HG02840 (cell line): ENCODE measurements at regions not wholly inside any gene's neighbourhood (a gene's known extent, or its start where the extent isn't known, plus 50 kb on each side); places are given as distances from the start of the nearest gene placed in this dataset.
"Not testable (repeated sequence)": the region's sequence is repeated elsewhere in the genome, so short reads cannot be mapped to it uniquely, and the experiment has no call there.

Experiments used
- ATAC-seq: cut with Tn5 transposase; IDR thresholded peaks from one replicate; pipeline ENCODE4 v1.9.1; 2021; ENCODE audit warnings: mild to moderate bottlenecking, moderate library complexity, moderate number of reproducible peaks; ENCODE audit not compliant: unreplicated experiment, low FRiP score

DNA sequence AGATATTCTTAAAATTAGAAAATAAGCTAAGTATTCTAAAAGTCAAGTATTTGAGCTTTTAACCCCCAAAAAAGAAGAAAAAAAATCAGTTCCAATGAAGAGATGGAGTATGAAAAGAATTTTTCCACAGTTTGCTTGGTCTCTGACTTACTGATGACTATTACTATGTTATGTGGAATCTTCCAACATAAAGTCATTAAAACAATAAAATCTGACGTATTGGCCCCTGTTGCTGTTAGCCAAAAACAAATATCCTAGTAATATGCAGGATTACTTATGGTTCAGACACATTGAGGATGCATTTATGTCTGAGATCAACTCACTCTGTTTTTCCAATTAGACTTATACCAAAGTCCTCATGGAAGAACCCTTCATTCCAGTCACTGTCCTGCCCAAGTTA is 517.2 kb upstream of the ADGRL3 start:
- ATAC-seq, result no peak

DNA sequence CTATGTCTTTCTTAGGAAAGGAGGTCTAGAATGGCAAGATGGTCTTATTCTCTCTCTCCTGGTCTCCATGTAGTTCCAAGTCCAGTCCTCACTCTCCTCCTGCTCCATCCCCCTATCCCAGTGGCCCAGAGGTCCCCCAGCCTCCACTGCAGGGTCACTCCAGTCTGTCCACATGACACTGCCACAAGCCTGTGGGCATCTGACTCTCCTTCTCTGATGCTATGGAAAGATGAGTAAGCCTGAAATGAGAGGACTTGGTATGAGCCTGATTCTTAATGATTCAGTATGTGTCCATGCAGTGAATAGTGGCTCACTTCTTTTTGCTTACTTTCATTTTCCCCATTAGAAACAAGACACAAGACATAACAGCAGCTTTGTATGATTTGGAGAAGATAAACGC is 516.8 kb upstream of the ADGRL3 start:
- ATAC-seq, result no peak

DNA sequence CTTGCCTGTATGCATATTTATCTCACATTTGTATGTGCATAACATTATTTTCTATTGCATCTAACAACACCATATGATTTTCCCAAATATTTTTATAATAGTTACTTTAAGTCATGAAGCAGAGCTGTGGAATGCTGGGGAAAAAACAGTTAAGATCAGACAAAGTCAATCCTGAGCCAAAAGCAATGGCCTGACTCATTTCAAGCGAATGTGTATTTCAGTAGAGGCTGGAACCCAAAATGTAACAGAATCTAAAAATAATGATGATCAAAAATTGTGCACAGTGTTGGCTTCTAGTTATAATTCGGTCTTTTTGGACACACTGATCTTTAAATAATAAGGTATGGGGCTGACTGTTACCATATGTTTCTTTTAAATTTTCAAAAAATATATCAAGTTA is 516.2 kb upstream of the ADGRL3 start:
- no peak for ATAC-seq

DNA sequence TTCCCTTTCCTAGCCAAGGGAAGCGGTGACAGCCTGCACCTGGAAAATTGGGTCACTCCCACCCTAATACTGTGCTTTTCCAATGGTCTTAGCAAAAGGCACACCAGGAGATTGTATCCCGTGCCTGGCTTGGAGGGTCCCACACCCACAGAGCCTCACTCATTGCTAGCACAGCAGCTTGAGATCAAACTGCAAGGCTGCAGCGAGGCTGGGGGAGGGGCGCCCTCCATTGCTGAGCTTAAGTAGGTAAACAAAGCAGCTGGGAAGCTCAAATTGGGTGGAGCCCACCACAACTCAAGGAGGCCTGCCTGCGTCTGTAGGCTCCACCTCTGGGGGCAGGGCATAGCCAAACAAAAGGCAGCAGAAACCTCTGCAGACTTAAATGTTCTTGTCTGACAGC is 504.1 kb upstream of the ADGRL3 start:
- ATAC-seq, result not testable (repeated sequence)

DNA sequence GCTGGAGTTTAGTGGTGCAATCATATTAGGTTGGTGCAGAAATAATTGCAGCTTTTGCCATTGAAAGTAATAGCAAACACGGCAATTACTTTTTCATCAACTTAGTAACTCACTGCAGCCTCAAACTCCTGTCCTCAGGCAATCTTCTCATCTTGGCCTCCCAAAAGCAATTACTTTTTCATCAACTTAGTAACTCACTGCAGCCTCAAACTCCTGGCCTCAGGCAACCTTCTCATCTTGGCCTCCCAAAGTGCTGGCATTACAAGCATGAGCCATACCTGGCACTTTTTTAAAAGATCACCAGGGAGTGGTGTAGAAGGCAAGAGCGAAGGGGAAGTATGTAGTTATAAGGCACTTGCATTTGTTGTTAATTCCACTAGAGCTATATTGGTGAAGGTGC is 491.1 kb upstream of the ADGRL3 start:
- no peak for ATAC-seq

DNA sequence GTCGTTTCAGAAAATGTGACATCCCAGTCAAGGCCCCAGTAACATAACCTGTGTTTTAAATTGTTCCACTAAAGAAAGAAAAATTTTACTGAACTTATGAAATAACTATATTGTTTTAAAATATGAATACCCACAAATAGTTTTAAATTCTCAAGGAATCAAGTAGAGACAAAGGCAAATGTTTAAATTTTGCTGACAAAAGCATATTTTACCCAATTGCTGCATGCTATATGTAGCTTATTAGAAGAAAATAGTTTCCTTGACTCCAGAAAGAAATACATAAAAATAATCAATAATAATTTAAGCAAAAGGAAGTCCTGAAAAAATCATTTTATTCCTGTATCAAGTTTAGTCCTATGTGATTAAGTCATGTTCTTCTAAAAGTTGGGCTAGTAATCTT is 481.3 kb upstream of the ADGRL3 start:
- ATAC-seq, result no peak

DNA sequence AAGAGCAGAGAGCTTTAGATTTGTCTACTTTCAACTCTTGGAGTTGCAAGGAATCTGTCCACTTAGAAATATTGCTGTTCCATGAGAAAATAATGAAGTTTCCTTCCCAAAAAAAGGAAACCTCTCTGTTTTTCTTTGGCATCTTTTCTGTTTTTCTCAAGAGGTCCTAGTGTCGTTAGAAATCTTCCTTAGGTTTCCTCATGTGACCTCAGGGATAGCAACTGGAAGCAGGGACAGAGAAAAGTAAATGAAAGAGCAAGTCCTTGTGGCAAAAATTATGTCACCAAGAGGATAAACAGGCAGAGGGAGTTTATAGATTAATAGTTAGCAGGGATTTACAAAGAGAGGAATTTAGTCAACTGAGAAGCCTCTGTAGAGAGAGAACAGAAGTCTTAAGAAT is 478.4 kb upstream of the ADGRL3 start:
- ATAC-seq, result no peak

DNA sequence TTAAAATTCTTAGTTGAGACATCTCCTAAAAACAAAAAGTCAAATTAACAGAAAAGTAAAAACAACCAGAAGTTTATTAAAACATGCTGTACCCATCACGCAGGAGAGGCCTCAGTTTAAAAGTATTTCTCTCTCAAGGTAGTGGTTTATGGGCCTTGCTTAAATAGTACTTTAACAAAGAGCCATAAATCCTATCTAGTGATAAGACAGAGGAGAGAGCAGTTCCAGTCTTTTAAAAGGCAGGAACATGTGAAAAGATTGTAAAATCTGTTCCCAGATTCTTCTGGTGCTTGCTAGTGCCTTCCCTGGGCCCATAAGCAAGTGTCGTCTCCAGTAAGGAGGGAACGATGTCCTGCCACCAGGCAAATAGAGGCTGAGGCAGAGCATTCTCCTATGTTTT is 476.3 kb upstream of the ADGRL3 start:
- no peak for ATAC-seq

DNA sequence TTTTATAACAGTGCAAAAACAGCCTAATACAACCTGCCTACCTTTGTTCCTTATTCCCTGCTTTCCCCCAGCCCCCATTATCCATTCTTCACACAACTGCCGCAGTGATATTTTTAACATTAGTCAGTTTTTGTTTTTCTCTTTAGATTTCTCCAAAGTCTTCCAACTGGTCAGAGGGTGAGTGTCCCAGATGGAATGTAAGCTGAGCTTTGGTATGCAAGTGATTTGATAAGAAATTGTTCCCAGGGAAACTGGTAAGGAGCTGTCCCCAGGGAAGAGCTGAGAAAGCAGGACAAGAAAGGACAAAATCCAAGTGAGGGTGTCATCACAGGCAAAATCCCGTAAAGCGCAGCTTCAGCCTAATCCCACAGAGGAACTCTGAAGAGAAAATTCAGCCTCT is 475.5 kb upstream of the ADGRL3 start:
- no peak for ATAC-seq

DNA sequence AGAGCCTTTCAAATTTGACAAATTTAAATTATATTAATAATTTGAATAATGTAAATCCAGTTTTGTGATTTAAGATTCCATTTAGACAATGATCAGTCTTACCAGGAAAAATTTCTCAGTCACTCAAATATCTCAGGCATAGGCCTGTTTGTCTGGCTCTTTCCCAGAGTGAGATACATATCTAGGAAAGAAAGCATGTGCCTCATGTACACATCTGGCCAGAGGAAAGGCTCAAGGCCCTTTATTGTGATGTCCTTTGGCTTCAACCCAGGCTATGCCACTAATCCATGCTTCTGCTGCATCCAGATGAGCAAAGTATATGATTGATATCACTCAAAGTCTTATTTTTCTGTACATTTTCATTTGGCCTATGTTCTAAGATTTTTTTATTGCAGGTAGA is 473.3 kb upstream of the ADGRL3 start:
- ATAC-seq, result no peak

DNA sequence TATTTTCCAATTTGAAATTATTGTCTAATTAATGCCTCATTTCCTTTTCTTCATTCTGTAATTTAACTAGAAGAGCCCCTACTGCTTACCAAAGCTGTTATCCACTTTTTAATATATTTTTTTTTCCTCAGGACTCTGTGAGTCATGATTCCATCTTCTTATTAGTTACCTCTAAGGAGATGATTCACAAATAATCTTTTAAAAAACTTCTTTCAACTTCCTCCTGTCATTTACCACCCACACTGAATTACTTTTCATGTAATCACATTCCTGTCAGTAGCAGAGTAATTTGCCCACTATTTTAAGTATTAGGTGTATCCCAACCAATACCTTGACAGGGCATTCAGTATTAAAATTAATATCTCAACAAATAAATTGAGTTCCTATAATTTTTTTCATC is 470.9 kb upstream of the ADGRL3 start:
- ATAC-seq, result no peak

DNA sequence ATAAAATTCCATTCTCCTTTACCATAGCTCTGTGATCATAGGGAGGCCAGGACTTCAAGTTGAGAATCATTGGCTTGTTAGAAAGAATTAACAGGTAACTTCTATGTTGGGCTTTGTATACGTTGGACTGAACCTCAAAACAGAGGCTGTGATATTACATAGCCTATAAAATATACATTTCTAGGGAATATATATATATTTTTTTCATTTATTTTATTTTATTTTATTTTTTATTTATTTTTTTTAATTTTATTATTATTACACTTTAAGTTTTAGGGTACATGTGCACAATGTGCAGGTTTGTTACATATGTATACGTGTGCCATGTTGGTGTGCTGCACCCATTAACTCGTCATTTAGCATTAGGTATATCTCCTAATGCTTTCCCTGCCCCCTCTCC is 470.4 kb upstream of the ADGRL3 start:
- not testable (repeated sequence) for ATAC-seq

DNA sequence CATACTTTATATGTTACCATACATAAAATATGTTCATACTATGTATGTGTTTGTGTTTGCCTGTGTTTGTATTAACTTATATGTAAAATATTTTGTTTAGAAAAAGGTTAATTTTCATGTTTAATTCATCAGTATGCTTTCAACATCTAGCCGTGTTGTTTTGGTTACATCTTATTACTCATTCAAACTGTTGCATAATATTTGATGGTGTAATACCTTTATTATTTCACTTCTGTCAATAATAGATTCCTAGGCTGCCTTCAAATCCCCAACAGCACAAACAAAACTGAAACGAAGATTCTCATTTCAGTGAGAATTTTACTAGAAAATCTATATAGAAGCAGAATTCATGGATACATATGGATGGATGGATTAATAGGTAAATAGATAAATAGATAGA is 462.3 kb upstream of the ADGRL3 start:
- no peak for ATAC-seq

DNA sequence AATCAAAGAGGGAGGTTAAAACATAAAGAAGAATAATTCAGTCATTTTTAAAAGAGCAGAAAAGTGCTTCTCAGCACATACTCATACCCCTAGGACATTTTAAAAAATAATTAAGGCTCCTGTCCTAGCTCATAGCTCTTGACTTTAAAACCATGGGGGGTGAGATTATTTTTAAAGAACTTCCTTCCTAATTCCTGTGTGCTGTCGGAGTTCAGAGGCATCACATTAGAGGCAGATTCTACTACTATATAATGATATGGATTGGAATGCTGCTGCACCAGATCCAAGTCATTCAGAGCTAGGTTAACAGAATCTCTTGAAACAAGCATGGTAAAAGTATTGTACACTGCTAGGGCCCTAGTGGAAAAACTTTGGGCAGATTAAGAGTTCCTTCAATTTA is 456.5 kb upstream of the ADGRL3 start:
- ATAC-seq, result no peak

DNA sequence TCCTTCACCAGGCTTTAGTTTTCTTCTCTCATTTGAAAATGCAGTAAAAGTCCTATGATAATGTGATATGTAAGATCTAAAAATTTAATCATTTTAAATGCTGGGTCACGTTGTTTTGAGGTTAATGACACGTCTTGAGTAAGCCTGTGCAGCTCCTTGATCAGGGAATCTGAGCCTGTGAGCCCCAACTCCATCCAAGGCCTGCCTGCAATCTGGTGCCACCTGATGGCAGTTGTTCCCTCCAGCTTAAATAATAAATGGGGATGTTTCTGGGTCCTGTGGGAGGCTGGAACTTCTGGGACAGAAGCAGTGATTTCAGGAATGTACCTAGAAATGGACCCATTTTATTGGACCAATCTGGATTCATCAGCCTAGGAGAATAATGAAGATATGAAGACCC is 455.4 kb upstream of the ADGRL3 start:
- ATAC-seq, result no peak

DNA sequence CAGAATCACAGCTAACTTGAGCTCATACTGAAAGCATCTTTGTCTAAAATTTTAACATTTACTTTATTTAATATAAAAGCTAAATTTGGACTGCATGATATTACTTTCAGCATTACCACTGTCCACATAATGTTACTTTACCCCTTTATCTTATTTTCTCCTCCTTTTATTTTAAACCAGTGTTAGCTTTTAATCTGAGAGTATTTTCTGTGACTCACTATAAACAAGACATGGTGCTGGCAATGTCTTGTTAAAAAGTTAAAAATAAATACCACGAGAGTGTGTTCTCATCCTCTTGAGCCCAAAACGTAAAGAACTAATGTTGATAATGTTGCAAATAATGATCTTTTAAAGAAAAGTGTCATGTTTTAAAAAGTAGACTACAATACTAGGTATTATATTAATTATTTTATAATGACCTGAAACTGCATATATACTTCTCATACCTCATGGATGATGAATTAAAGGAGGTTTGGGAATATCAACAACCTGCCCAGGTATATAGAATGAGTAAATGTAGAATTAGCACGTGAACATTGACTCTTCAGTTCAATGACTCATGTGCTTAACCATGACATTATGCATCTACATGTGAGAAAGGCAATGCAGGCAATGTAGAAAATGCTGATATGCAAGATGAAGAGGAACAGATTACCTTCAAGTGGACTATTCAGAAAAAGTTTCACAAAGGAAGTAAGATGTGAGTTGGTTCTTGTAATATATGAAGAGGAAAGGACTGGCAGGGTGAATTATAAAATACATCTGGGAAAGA is 454.1 kb upstream of the ADGRL3 start:
- ATAC-seq, result no peak

DNA sequence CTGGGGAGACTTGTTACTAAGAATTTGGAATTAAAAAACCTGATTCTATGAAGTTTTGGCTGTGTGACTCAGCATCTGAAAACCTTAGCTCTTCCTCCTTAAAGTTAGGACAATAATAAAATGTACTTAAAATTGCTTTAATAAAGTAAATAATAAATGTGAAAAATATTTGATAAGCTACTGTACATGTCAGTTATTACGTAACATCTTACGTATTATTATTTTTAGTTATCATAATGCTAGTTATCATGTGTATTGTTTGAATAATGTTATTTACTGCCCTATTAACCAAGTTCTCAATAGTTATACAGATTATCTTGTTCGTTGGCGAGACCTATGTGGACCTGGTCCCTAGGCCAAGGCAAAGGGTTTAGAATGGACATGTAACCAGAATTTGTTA is 449.2 kb upstream of the ADGRL3 start:
- no peak for ATAC-seq

DNA sequence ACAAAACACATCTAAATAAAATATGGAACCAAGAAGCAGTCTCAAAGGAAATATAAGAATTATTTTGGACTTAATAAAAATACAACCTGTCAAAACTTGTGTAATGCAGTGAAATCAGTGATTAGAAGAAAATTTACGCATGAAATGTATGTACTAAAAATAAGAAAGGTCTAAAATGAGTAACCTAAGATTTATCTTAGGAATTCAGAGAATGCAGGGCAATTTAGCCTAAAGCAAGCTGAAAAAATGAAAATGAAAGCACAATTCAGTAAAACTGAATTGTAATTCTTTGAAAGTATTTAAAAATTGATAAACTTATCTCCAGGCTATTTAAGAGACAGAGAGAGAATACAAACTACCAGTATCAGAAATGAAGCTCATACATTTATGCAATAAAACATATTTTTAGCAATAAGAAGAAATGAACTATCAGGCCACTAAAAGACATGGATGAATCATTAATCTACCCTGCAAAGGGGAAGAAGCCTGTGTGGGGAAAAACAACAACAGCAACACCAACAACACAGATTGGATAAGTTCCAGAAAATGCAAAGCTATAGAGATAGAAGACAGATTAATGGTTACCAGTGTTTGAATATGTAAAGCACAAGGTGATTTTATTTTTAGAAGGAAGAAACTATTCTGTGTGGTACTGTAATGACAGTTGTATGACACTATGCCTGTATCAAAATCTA is 442.0 kb upstream of the ADGRL3 start:
- ATAC-seq, result no peak

DNA sequence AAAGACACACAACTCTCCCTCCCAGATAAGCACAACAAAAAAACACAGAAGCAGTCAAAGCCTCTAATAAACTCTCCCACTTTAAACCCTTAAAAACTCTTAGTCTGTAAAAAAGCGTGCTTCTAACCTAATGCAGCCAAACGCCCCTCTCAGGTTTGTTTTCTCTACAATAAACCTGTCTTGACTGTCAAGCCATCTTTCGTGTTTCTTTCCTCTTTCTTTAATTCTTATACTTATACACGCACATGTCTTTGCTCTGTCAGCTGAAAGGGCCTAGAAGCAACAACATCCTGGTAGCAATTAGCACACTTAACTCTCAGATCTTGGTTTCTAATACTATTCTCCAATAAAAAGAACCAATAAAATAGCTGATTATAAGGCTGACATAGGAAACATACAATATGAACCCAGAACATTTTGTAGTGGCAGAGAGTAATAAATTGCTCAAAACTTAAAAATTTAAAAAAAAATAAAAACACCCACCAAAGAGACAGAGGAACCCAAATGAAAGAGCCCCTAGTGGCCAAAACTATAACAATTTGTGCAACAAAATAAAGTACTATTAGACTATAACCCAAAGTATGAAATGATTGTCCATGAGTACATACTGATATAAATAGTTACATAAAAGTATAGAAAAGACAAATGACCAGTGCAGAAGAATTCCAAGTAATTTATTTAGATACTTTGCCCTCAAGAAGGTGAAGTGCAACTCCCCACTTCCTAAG is 440.4 kb upstream of the ADGRL3 start:
- no peak for ATAC-seq

DNA sequence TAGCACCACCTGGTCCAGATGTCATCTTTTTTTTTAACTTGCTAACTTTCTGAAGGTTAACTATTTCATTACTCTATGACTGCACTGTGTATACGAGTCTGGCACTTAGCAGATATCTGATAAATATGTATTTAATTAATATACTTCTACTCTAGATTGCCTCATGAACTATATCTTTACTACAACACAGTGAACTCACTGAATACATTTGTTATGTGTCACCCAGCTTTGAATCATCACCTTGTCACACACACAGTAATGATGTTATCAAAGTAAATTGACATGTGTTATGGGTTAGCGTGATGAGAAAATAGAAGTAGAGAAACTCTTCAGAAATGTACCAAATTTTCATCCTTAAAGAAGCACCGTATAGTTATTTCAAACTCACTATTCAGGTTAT is 419.3 kb upstream of the ADGRL3 start:
- no peak for ATAC-seq

DNA sequence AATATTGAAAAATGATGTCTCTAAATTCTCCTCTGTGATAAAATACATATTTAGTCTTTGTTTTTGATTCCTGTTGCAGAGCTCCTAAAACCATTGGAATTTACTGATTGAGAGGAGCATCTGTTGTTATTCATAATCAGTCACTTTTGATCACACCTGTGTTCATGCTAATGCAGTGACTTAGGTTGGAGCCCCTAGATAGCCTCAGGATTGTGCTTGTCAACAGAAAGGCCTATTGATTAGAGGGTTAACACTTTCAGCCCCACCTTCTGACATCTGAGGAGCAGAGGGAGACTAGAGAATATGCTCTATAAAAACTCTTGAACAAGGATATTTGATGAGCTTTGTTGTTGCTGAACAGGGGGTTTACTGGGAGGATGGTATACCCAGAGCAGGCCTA is 409.5 kb upstream of the ADGRL3 start:
- no peak for ATAC-seq

DNA sequence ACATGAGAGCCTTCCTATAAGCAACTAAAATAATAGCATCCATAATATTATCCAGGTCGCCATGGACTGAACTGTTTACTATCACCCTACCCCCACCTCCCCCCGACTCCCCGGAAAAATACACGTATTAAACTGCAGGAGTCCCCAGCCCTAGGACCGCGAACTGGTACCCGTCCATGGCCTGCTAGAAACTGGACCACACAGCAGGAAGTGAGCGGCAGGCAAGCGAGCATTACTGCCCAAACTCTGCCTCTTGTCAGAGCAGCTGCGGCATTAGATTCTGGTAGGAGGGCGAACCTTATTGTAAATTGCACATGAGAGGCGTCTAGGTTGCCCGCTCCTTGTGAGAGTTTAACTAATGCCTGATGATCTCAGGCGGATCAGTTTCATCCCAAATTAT is 405.8 kb upstream of the ADGRL3 start:
- ATAC-seq, result no peak
